GM10266 (cell line): ENCODE measurements at regions not wholly inside any gene's neighbourhood (a gene's known extent, or its start where the extent isn't known, plus 50 kb on each side); places are given as distances from the start of the nearest gene placed in this dataset.
"Not testable (repeated sequence)": the region's sequence is repeated elsewhere in the genome, so short reads cannot be mapped to it uniquely, and the experiment has no call there.

Source experiments
- DNase-seq: peaks from one replicate; pipeline ENCODE4 v3.0.0; 2012; ENCODE audit errors: extremely low spot score
- CTCF ChIP-seq: IDR thresholded peaks from 2 replicates; pipeline ENCODE4 v1.5.1; 2012; ENCODE audit warnings: mild to moderate bottlenecking, low read depth; ENCODE audit not compliant: control insufficient read depth, insufficient read depth; ENCODE audit errors: missing control alignments

GRCh38 chr4:150021483-150021882, 56.8 kb upstream of the DCLK2 start:
- TF ChIP-seq CTCF, result no peak
- no peak for DNase-seq

GRCh38 chr4:150023489-150023888, 54.8 kb upstream of the DCLK2 start:
- DNase-seq, result no peak
- TF ChIP-seq CTCF, result no peak

GRCh38 chr4:150026987-150027386, 51.3 kb upstream of the DCLK2 start:
- DNase-seq, result not testable (repeated sequence)
